ENCODE measurements at regions not wholly inside any gene's neighbourhood (a gene's known extent, or its start where the extent isn't known, plus 50 kb on each side); places are given as distances from the start of the nearest gene placed in this dataset.

DNA sequence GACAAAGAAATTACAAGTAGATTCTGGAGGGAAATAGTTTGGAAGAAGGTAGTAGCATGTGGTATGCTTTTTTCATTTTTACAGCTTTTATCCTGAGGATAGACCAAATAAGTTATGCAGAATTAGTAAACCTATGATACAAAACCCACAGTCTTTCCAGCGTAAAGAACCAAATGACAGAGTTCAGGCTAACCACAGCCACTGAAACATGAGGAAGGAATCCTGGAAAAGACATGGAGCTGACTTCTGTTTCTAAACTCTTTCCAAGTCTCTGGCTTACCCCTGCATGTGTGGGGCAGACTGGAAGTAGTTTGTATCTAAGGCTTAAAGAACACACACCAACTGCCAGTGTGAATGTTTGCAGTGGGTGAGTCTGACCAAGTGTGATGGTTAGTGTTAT, 258.4 kb upstream of the TENM4 start:
- TF ChIP-seq CTCF (IDR thresholded peaks at IDR 0.05): no peak
- TF ChIP-seq POLR2AphosphoS5 (IDR thresholded peaks at IDR 0.05): no peak
- TF ChIP-seq POLR2A (IDR thresholded peaks at IDR 0.05): no peak

Measured in sigmoid colon (tissue), 4 donors.